ENCODE measurements at regions not wholly inside any gene's neighbourhood (a gene's known extent, or its start where the extent isn't known, plus 50 kb on each side); places are given as distances from the start of the nearest gene placed in this dataset.

DNA sequence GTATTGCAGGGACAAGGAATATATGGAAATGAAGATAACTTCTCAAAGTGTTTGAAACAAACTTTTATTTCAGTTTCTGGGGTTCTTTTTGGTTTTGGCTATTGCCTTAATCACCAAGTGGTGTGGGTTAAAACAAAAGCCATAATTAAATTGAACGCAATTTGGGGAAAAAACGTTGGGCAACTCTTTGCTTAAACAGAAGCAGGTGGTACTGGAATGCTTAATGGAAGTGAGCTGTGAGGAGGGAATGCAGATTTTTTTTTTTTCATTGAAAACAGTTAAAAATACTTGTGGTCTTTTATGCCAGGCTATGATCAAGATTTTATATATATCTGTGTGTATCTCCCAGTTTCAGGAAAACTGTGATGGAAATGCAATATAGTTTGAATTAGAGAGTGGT lies 195.7 kb upstream of the TUT7 start:
- TF ChIP-seq, protein P1, sequence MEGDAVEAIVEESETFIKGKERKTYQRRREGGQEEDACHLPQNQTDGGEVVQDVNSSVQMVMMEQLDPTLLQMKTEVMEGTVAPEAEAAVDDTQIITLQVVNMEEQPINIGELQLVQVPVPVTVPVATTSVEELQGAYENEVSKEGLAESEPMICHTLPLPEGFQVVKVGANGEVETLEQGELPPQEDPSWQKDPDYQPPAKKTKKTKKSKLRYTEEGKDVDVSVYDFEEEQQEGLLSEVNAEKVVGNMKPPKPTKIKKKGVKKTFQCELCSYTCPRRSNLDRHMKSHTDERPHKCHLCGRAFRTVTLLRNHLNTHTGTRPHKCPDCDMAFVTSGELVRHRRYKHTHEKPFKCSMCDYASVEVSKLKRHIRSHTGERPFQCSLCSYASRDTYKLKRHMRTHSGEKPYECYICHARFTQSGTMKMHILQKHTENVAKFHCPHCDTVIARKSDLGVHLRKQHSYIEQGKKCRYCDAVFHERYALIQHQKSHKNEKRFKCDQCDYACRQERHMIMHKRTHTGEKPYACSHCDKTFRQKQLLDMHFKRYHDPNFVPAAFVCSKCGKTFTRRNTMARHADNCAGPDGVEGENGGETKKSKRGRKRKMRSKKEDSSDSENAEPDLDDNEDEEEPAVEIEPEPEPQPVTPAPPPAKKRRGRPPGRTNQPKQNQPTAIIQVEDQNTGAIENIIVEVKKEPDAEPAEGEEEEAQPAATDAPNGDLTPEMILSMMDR (IDR thresholded peaks at IDR 0.05 in 8 of 11, conservative IDR thresholded peaks at IDR 0.05 in 3 of 11), result no peak
- no peak for TF ChIP-seq POLR2A (IDR thresholded peaks at IDR 0.05)

Measured in spleen (tissue), 7 donors.